ENCODE measurements at regions not wholly inside any gene's neighbourhood (a gene's known extent, or its start where the extent isn't known, plus 50 kb on each side); places are given as distances from the start of the nearest gene placed in this dataset.

- intact Hi-C loops (cut with micrococcal nuclease), result no loop called here
- H3K4me1 Mint-ChIP-seq, result peaks cover 1% of the 10 kb centered on the region
- ATAC-seq (ENCODE audit: low read depth) (no peak), DNase-seq (no peak)
- no peak overlapping the region for H3K4me3 Mint-ChIP-seq
- no peak overlapping the region for H3K27ac Mint-ChIP-seq
- no peaks in the 10 kb centered on the region for H3K9me3 Mint-ChIP-seq
- TF ChIP-seq CTCF (IDR thresholded peaks at IDR 0.05), result no peak
- no peaks in the 10 kb centered on the region for H3K27me3 Mint-ChIP-seq
- H3K36me3 Mint-ChIP-seq (ENCODE audit: low read depth), result no peaks in the 10 kb centered on the region
- POLR2A ChIA-PET, result no interaction called here
- CTCF ChIA-PET, result no interaction called here
Observed at GRCh38 chrX:69022430-69022829, 142.8 kb downstream of the PJA1 start.

GRCh38 chrX:69021141-69021960 lies 143.9 kb downstream of the PJA1 start:
- POLR2A ChIA-PET, result no interaction called here
- Mint-ChIP-seq H3K4me3 (no peak overlapping the region), H3K9me3 (no peaks in the 10 kb centered on the region), H3K36me3 (ENCODE audit: low read depth) (no peaks in the 10 kb centered on the region), H3K27ac (no peak overlapping the region), H3K27me3 (no peaks in the 10 kb centered on the region), H3K4me1 (no peaks in the 10 kb centered on the region)
- ATAC-seq (ENCODE audit: low read depth) (no peak), DNase-seq (no peak)
- intact Hi-C loops (cut with micrococcal nuclease), result no loop called here
- CTCF ChIA-PET, result no interaction called here
- TF ChIP-seq CTCF (IDR thresholded peaks at IDR 0.05), result no peak

GRCh38 chrX:69020316-69020715 lies 144.9 kb downstream of the PJA1 start:
- ChIA-PET POLR2A (no interaction called here), CTCF (no interaction called here)
- no peak overlapping the region for H3K4me3 Mint-ChIP-seq
- no peaks in the 10 kb centered on the region for H3K27me3 Mint-ChIP-seq
- H3K27ac Mint-ChIP-seq, result no peak overlapping the region
- ATAC-seq (ENCODE audit: low read depth) (no peak), DNase-seq (no peak)
- H3K9me3 Mint-ChIP-seq, result no peaks in the 10 kb centered on the region
- H3K36me3 Mint-ChIP-seq (ENCODE audit: low read depth), result no peaks in the 10 kb centered on the region
- intact Hi-C loops (cut with micrococcal nuclease), result no loop called here
- TF ChIP-seq CTCF (IDR thresholded peaks at IDR 0.05), result no peak
- no peaks in the 10 kb centered on the region for H3K4me1 Mint-ChIP-seq

GRCh38 chrX:69019073-69019890 lies 146.0 kb downstream of the PJA1 start:
- no peaks in the 10 kb centered on the region for H3K36me3 Mint-ChIP-seq (ENCODE audit: low read depth)
- no peaks in the 10 kb centered on the region for H3K27me3 Mint-ChIP-seq
- no peaks in the 10 kb centered on the region for H3K4me1 Mint-ChIP-seq
- ChIA-PET POLR2A (no interaction called here), CTCF (no interaction called here)
- no peak overlapping the region for H3K4me3 Mint-ChIP-seq
- no peak overlapping the region for H3K27ac Mint-ChIP-seq
- DNase-seq (no peak), ATAC-seq (ENCODE audit: low read depth) (no peak)
- H3K9me3 Mint-ChIP-seq, result no peaks in the 10 kb centered on the region
- no peak for TF ChIP-seq CTCF (IDR thresholded peaks at IDR 0.05)
- intact Hi-C loops (cut with micrococcal nuclease), result no loop called here

- no peak overlapping the region for H3K4me3 Mint-ChIP-seq
- H3K36me3 Mint-ChIP-seq (ENCODE audit: low read depth), result no peaks in the 10 kb centered on the region
- TF ChIP-seq CTCF (IDR thresholded peaks at IDR 0.05), result no peak
- CTCF ChIA-PET, result no interaction called here
- DNase-seq (no peak), ATAC-seq (ENCODE audit: low read depth) (no peak)
- POLR2A ChIA-PET, result no interaction called here
- no peak overlapping the region for H3K27ac Mint-ChIP-seq
- intact Hi-C loops (cut with micrococcal nuclease), result no loop called here
- no peaks in the 10 kb centered on the region for H3K4me1 Mint-ChIP-seq
- H3K27me3 Mint-ChIP-seq, result no peaks in the 10 kb centered on the region
- no peaks in the 10 kb centered on the region for H3K9me3 Mint-ChIP-seq
Observed at GRCh38 chrX:69018416-69019072, 146.7 kb downstream of the PJA1 start.

Data from activated B cell treated with CpG ODN at 0.5 μM for 24 hours (primary cell).